SK-N-MC (cell line): ENCODE measurements at regions not wholly inside any gene's neighbourhood (a gene's known extent, or its start where the extent isn't known, plus 50 kb on each side); places are given as distances from the start of the nearest gene placed in this dataset.

Experiments
- DNase-seq: peaks from one replicate; pipeline ENCODE4 v3.0.0-alpha.2; 2011; ENCODE audit warnings: low read depth, low spot score
- H3K27ac ChIP-seq: fragments of 200-600 bp; sonication (generic); 2 replicates; pipeline ENCODE4 v1.5.1; 2016; ENCODE audit warnings: mixed run types
- H3K36me3 ChIP-seq: fragments of 200-600 bp; sonication (generic); 2 replicates; pipeline ENCODE4 v1.6.1; 2017; ENCODE audit warnings: antibody characterized with exemption, low read length, mixed read lengths; ENCODE audit not compliant: insufficient read depth
- H3K4me3 ChIP-seq: fragments of 200-600 bp; sonication (generic); 2 replicates; pipeline ENCODE4 v1.5.1; 2016
- H3K9ac ChIP-seq: fragments of 200-600 bp; sonication (generic); 2 replicates; pipeline ENCODE4 v1.8.0; 2017; ENCODE audit warnings: mixed run types, mixed read lengths; ENCODE audit not compliant: insufficient read length
- H3K9me3 ChIP-seq: fragments of 200-600 bp; sonication (generic); 2 replicates; pipeline ENCODE4 v1.6.1; 2017; ENCODE audit warnings: low read depth, mild to moderate bottlenecking, antibody characterized with exemption, low read length, moderate library complexity, mixed read lengths
- EZH2 ChIP-seq: fragments of 200-600 bp; sonication (generic); IDR thresholded peaks from one replicate; pipeline ENCODE4 v1.6.1; 2017; ENCODE audit warnings: antibody characterized with exemption
- FOXP2 ChIP-seq: optimal IDR thresholded peaks from 2 replicates; pipeline ENCODE3; 2011; ENCODE audit warnings: mild to moderate bottlenecking, moderate library complexity; ENCODE audit not compliant: insufficient read depth; ENCODE audit errors: extremely low read length, control extremely low read depth
- POLR2AphosphoS5 ChIP-seq: IDR thresholded peaks from 2 replicates; pipeline ENCODE4 v1.6.1; 2012; ENCODE audit warnings: mild to moderate bottlenecking, low read depth, low read length, borderline replicate concordance

DNA sequence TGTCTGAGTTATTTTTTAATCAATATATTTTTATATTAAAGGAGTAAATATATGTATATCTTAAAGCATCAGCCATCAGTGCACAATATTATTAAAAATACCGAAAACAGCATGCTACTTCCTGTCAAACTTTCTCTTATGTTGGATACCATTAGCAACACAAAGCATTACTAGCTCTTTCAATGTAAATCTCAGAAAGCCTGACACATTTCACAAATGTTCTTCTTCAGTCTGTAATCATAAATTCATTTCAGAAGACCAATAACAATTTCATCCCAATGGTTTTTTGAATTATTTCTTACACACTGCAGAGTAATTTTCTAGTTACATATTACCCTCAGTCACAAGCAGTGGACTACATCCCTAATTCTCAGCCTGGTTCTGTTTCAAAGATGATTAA lies 226.9 kb downstream of the LRRK2 start:
- Histone ChIP-seq H3K9ac (no peak overlapping the region), H3K9me3 (no peaks in the 10 kb centered on the region), H3K36me3 (no peaks in the 10 kb centered on the region), H3K27ac (peak overlapping the region; percentile 81), H3K4me3 (peak overlapping the region; percentile 14; the same call in 1 of the 2 replicates)
- DNase-seq, result peak; percentile 76
- TF ChIP-seq FOXP2 (no peak), POLR2AphosphoS5 (peak; percentile 40; the same call in 1 of the 2 replicates), EZH2 (no peak)

GRCh38 chr12:40464121-40464520 lies 228.1 kb upstream of the CNTN1 start:
- H3K9ac ChIP-seq, result no peak overlapping the region
- H3K36me3 ChIP-seq, result no peaks in the 10 kb centered on the region
- H3K4me3 ChIP-seq, result no peak overlapping the region
- H3K27ac ChIP-seq, result no peak overlapping the region
- TF ChIP-seq FOXP2, result no peak
- no peak for TF ChIP-seq EZH2
- no peak for TF ChIP-seq POLR2AphosphoS5
- H3K9me3 ChIP-seq, result no peaks in the 10 kb centered on the region
- no peak for DNase-seq

DNA sequence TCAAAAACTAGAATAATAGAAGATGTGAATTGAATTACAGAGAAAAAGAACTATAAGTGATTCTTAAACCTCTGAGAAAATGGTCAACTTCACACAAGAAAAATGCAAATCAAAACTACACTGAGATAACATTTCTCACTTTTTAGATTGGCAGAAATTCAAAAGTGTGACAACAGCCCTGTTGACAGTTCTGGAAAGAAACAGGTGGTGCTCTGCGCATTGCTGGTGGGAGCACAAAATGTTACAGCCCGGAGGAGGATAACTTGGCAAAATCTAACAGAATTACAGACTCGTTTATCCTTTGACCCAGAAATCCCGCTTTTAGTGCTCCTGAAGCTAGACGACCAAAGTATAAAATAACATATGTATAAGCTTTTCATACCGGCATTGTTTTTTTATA lies 222.5 kb upstream of the CNTN1 start:
- H3K4me3 ChIP-seq, result no peak overlapping the region
- H3K9me3 ChIP-seq, result no peaks in the 10 kb centered on the region
- no peak for TF ChIP-seq POLR2AphosphoS5
- TF ChIP-seq EZH2, result no peak
- no peak for TF ChIP-seq FOXP2
- DNase-seq, result no peak
- H3K27ac ChIP-seq, result no peak overlapping the region
- H3K36me3 ChIP-seq, result no peaks in the 10 kb centered on the region
- H3K9ac ChIP-seq, result no peak overlapping the region

GRCh38 chr12:40473962-40474361 lies 218.3 kb upstream of the CNTN1 start:
- TF ChIP-seq POLR2AphosphoS5, result no peak
- no peak overlapping the region for H3K9ac ChIP-seq

GRCh38 chr12:40474630-40475029 lies 217.6 kb upstream of the CNTN1 start:
- DNase-seq, result no peak
- H3K36me3 ChIP-seq, result no peaks in the 10 kb centered on the region
- no peaks in the 10 kb centered on the region for H3K9me3 ChIP-seq
- TF ChIP-seq POLR2AphosphoS5 (no peak), EZH2 (no peak), FOXP2 (no peak)
- H3K4me3 ChIP-seq, result no peak overlapping the region
- H3K9ac ChIP-seq, result no peak overlapping the region
- H3K27ac ChIP-seq, result no peak overlapping the region

More at GRCh38 chr12:40473962-40474361, 218.3 kb upstream of the CNTN1 start:
- H3K36me3 ChIP-seq, result no peaks in the 10 kb centered on the region
- no peak for DNase-seq
- H3K9me3 ChIP-seq, result no peaks in the 10 kb centered on the region
- H3K4me3 ChIP-seq, result no peak overlapping the region
- no peak overlapping the region for H3K27ac ChIP-seq

- Histone ChIP-seq H3K36me3 (no peaks in the 10 kb centered on the region), H3K4me3 (no peak overlapping the region), H3K9ac (no peak overlapping the region), H3K27ac (no peak overlapping the region), H3K9me3 (no peaks in the 10 kb centered on the region)
- TF ChIP-seq POLR2AphosphoS5 (no peak), FOXP2 (no peak), EZH2 (no peak)
- no peak for DNase-seq
Measured at GRCh38 chr12:40499856-40500255, 192.4 kb upstream of the CNTN1 start.

- Histone ChIP-seq H3K4me3 (no peak overlapping the region), H3K36me3 (no peaks in the 10 kb centered on the region), H3K9me3 (no peaks in the 10 kb centered on the region), H3K9ac (no peak overlapping the region), H3K27ac (no peak overlapping the region)
- TF ChIP-seq EZH2 (no peak), FOXP2 (no peak), POLR2AphosphoS5 (no peak)
- no peak for DNase-seq
Measured at GRCh38 chr12:40502322-40502721, 189.9 kb upstream of the CNTN1 start.

DNA sequence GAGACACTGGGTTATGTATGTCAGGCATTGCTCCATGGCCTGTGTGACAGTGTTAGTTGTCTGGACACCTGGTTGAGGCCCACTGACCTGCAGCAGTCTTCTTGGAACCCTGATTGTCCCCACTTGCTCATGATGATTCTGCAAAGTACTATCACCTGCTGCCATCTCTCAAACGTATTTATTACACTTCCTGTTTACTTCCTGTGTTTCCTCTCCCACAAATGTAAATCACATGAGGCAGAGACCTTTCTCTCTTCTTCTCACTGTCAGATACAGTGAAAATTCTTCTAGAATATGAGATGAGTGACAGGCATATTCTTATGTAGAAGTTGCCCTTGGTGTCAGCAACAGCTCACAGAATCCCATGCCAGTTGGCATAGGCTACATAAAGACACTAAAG lies 186.9 kb upstream of the CNTN1 start:
- no peak for TF ChIP-seq POLR2AphosphoS5
- no peak for TF ChIP-seq EZH2
- TF ChIP-seq FOXP2, result no peak
- DNase-seq, result no peak

DNA sequence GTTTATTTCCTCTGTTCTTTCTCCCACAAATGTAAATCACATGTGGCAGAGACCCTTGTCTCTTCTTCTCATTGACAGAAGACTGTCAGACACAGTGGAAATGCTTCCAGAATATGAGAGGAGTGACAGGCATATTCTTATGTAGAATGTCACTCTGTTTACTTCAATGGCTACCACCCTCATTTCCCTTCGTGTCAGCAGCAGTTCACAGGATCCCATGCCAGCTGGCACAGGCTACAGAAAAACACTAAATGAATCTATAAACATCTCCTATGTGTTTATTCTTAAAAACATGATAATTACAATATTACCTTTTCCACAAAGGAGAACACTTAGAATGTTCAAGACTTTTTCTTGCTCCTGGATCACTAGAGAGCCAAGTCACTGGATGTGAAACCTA lies 183.8 kb upstream of the CNTN1 start:
- no peak overlapping the region for H3K4me3 ChIP-seq
- no peak for TF ChIP-seq EZH2
- no peak for TF ChIP-seq FOXP2
- TF ChIP-seq POLR2AphosphoS5, result no peak
- no peak overlapping the region for H3K27ac ChIP-seq
- no peaks in the 10 kb centered on the region for H3K9me3 ChIP-seq
- H3K9ac ChIP-seq, result no peak overlapping the region
- no peak for DNase-seq
- no peaks in the 10 kb centered on the region for H3K36me3 ChIP-seq

More for the DNA sequence above, 186.9 kb upstream of the CNTN1 start:
- Histone ChIP-seq H3K36me3 (no peaks in the 10 kb centered on the region), H3K9ac (no peak overlapping the region), H3K9me3 (no peaks in the 10 kb centered on the region), H3K27ac (no peak overlapping the region), H3K4me3 (no peak overlapping the region)
